Stimulated activated naive CD4-positive, alpha-beta T cell (primary cell): ENCODE measurements at regions not wholly inside any gene's neighbourhood (a gene's known extent, or its start where the extent isn't known, plus 50 kb on each side); places are given as distances from the start of the nearest gene placed in this dataset.
A peak's percentile ranks its signal among the peaks of the same experiment; 100 is the strongest.

Experiments used
- DNase-seq, 6 experiments: peaks; one replicate each; lab custom pipeline; 2025; lab: John Stamatoyannopoulos, UW

DNA sequence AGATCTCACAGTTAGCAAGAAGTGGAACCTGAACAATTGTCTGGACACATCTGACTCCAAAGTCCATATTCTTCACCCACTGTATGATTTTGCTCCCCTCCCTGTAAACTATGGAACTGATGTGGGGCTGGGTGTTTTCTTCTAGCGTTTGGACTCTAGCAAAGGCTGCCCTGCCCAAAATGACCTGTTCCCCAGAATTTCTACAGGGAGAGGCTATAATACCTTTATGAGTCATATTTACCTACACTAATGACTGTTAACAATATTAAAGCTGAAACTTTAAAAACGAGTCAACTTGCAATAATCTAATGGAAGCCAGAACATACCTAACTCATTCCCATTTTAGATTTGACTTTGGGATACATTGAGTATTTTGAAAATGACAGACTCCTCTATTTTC, 531.2 kb upstream of the CFAP20DC start:
- no peak for DNase-seq

DNA sequence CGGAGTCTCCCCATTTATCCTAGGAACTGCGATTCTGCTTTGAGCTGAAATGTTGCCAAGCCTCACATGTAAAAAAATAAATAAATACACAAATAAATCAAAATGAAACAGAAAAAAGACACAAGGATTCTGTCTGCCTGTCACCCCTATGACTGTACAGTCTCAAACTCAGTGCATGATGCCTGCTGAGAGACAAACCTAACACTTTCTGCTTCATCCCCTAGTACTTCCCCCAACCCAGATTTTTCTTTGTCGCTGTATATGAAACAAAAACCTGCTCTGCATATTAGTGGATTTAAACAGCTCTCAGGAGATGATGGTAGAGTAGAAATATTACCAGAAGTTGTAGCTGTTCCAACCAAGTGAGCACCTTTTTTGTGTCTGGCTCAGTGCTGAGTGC, 530.7 kb upstream of the CFAP20DC start:
- no peak for DNase-seq

DNA sequence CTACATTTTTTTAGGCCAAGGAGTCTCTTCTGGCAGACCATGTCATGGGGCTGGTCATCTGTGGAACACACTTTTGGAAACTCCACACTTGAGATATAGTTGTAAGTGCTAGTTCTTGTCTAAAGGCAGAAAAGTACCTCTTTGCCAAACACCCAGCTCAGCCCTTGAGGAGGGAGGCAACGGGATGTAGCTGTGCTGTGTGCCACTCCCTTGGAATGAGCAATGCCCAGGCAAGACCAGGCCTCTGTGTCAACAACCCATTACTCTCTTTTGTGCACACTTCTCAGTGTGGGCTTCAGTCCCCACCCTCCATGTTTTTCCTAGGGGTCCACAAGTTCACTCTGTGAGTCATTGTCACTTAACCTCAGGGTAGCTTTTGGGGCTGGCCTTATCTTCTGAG, 528.3 kb upstream of the CFAP20DC start:
- no peak for DNase-seq

DNA sequence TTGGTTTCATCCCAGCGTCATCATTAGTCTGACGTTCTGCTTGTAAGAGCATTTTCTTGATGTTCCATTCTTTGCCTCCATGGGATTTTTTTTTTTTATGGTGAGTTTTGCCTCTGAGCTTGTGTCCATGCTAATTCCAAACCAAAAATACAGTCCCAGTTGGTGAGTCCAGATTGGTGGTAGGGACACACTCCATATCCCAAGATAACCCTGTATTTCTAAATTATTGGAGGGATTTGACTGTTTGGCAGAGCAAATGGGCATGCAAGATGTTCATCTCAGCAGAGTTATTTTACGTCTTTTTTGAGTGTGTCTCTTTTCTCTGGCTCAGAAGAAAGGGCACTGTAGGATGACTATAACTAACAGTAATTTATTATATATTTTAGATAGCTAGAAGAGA, 526.8 kb upstream of the CFAP20DC start:
- no peak for DNase-seq

DNA sequence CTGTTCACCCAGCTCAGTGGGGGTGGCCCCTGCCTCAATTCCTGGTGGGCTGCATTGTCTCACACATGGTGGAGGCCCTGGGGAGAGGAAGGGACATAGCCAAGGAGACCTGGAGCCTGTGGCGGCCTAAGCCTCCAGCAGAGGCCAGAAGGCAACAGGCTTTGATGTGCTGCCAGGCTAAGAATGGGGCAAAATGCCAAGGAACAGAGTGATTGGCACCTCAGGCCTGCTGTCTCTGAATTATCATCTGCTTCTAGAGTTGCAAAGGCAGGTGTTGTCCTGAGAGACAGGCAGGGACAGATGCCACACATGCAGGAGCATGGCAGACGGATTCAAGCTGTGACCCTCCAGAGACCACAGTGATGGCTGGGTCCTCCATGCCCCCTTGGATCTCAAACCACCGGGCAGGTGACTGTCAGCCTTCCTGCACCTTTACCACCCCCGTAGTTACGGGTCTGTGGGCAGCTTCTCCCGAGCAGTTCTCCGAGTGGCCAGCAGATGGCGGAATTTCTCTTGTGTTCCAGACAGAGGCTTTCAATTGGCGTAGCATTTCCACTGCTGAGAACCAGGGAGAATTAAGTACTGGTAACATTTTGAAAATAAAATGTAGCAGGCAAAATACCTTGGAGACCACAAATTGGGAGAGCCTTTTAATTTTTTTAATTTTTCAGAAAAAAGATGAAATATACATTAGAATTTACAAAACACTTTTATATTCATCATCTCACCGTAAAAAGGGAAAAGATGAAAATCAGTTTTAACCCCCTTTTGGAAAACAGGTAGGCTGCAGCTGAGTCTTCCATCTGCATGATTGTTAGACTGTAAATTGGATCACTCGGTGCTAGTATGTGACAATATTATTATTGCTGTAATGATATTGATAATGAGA, 525.5 kb upstream of the CFAP20DC start:
- peak; percentile 64 to 91 (median 76) for DNase-seq

DNA sequence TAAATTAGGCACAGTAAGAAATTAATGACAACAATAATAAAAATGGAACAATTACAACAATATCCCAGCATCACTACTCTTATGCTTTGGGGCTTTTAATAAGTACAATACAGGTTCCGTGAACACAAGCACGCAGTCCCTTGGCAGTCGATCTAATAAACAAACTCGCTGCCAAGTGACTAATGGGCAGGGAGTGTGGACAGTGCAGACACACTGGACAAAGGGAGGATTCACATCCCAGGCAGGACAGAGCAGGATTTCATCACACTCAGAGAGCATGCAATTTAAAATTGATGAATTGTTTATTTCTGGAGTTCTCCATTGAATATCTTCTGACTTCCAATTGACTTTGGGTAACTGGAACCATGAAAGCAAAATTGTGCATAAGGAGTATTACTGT, 524.1 kb upstream of the CFAP20DC start:
- DNase-seq: no peak

DNA sequence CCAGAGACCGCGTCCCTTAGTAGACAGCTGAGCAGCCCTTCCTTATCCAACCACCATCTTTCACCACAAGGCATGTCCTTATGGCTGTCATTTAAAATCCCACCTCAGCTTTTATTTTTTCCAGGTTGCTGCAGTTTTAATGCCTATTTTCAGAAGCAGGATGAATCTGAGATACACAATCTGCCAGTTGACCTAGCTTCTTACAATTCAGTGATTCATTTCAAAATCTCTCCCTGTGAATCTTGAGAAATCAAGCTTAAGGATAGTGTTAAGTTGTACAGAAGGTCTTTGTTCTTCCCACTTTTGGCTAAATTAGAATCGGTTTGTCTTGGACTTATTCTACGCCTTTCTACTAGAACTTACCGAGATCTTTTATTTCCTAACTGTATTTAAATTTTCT, 522.3 kb upstream of the CFAP20DC start:
- no peak for DNase-seq

DNA sequence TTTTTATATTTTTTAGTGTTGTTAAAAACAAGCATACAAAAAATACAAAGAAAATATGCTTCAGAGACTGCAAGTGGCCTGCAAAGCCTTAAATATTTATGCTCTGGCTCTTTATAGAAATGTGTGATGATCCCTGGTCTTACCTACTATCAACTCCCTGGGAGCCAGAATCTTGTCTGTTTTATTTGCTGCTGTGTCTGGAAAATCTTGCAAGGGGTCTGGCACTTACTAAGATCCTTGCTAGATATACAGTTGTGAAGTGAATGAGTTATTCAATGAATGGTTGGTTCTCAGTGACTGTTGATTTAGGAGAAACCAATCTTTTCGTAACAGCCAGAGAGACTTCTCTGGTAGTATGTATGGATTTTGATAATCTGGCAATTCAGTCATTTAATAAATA, 521.0 kb upstream of the CFAP20DC start:
- DNase-seq: no peak

DNA sequence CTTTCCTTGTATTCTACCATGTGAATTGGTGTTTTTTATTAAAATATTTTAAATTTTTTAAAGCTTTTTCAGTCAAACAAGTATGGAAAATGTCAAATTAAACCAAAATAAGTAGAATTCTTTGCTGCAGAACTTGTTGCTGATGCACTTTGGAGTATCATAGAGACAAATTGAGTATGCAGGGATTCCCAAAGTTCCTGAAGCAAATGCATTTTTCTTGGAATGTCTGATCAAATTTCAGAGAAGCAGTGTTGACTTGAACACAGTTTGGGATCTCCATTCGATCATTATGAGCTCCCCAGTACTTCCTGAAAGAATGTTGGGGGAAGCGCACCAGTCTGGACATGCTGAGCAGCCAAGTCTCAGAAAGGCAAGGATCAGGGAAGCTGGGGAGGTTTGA, 517.8 kb upstream of the CFAP20DC start:
- DNase-seq: no peak

DNA sequence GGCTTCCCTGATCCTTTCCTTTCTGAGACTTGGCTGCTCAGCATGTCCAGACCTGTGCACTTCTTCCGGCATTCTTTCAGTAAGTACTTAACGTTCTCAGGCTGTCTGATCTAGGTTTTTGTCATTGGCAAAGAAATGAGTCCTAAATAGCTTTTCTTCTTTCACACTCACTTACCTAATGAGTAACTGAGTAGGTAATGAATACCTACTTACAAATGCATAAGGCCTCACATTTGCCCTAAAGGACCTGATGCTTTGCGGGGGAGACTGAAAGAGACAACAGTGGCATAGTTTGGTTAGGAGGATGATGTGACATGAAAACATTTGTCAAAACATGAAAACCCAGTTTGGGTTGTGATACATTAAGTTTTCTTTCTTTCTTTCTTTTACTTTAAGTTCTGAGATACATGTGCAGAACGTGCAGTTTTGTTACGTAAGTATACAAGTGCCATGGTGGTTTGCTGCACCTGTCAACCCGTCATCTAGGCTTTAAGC, 516.7 kb upstream of the CFAP20DC start:
- DNase-seq: no peak

DNA sequence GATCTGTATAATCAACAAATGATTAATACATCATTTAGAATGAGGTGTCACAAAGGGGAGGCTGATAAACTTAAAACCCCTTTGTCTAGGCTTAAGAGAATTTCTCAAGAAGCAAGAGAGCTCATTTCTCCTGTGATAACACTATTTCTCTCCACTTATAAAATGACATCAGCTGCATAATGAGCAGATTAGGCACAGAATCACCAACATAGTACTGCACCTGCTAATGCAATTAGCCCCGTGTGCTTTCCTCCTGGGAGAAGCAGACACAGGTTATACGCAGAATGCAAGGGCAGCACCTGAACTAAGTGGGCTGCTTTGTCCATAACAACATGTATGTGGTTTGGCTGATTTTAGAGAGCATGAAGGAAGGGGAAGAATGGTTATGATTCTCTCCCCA, 515.3 kb upstream of the CFAP20DC start:
- DNase-seq: no peak

DNA sequence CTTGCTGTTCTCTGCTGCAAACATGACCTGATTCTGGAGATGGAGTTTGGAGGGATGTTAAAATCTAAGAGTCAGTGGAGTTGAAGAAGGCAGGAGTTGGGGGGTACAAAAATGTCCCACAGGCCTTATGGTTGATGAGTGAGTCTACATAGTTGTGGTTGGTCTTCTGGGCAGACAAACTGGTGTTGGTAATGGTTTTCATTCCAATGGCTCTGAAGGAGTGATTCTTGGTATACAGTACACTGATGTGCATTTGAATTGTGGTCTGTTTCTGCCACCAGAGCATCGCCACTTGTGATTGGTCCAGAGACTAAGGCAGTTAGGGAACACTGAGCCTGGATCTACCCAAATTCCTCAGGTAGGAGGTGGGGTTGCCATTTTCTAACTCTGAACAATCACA, 514.1 kb upstream of the CFAP20DC start:
- no peak for DNase-seq

DNA sequence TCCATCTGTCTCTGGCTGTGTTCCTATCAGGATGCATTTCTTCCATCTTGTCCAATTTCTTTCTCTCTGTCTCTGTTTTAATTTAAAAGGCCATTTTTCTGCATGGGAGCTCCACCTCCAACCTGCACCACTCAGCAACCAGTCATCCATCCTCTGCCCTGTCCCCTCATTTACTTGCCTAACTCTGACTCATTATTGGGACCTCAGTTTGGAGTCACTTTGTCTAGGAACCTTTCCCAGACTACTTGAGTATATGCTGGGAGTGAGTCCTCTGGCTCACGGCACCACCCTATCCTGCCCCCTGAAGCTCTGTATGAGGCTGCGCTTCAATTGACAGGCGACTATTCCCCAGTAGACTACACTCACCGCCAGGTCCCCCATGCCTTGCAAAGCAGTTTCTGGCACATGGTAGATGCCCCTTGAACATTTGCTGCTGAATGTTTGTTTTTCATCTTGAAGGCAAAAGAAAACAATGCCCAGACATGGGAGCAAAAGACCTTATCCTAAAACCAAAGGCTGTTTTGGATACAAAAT, 513.3 kb upstream of the CFAP20DC start:
- DNase-seq: no peak

DNA sequence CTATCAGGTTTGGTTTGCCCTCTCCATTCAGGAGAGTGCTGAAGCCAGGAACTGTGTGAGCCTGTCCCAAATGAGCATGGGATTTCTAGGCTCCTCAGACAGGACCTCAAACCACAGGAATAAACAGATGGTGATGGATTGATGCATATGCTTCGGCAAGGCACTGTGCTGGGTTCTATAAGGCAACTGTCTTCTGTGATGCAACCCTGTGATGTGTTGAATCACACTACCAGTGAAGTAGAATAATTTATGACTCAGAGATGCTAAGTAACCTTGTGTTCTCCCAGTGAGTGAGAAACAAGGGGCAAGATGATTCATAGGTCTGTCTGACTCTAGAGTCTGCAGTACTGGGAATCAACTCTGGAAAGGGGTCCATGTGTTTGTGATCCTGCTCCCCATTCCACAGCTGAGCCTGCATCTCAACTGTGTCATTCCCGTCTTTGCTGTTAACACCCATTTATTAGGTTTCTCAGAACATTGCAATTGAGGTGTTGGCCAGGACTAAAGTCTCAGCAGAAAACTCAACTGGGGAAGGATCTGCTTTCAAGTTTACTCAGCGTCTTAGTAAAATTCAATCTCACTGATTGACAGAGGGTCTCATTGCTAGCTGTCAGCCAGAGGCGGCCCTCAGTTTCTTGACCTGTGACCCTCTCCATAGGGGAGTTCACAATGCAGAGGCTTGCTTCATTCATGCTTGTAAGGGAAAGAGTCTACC, 510.1 kb upstream of the CFAP20DC start:
- no peak for DNase-seq

DNA sequence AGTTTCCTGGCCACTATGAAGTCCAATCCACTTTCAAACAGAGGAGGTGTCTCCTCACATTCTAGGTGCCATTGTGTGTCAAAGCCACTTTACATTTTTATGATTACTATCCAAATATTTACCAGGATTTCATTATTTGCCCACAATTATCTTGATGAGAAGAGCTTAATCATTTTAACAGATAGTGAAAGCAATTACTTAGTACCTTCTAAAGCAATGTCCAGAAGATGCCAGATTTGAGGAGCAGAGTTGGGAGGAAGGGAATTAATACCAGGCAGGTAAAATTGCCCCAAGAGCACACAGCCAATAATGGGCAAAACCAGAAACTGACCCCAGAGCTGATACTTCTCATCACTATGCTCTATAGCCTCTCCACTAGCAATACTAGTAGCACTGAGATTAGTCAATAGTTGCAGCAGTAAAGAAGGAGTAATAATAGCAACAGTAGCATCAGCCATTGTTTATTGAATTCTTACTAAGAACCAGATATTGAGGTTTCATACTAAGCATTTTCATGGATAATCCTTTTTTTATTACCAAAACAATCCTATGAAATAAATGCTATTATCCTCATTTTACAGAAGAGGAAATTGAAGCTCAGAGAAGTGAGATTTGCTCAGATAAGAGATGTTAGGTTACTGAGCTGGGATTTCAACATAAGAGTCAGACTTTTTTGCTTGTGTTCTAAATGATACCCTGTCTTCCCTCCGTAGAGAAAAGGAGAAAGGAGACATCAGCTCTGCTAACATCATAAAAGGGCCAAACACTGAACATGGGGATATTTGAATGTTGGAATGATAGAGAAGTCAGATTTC, 509.3 kb upstream of the CFAP20DC start:
- DNase-seq: no peak

DNA sequence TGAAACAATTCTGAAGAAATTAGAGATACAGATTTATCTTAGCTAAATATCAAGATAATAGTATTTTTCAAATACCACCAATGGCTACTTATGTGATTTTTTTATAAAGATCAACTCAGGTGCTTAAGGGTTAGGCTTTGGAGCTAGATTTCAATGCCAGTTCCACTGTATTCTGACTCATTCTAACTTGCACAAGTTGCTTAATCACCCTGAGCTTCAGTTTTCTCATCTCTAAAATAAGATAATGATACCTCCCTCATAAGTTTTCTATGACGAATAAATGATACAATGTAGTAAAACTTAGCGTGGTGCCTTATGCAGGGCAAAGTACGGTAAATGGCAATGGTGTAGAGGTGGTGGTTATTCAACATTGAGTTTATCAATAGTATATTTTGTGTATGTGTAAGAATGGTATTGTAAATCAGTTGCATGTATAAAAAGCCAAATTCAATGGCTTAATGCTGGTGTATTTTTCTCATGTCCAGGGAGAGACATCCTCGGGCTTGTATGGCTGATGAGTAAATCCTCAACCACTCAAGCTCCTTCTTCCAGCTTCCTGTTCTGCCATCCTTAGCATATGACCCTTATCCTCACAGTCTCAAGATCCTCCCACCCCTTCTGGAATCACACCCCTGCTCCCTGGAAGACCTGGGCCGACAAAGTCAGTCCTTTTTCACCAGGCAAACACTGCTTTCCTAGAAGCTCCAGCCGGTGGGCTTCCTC, 505.9 kb upstream of the CFAP20DC start:
- DNase-seq: no peak

DNA sequence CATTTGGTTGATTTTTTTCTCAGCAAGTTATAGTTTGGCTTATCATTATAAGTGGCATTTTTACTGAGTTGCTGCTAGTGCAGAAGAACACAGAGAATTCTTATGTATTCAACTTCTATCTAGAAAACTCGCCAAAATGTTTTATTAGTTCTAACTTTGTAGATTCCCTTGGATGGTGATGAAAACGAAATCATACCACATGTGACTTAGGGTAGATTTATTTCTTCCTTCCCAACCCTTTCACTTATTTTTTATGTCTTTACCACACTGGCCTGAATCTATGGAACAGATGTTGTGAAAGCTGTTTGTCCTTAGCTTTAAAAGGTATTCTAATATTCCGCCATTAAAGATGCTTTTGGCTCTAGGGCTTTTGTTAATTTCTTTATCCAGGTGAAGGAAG, 503.3 kb upstream of the CFAP20DC start:
- DNase-seq: no peak

DNA sequence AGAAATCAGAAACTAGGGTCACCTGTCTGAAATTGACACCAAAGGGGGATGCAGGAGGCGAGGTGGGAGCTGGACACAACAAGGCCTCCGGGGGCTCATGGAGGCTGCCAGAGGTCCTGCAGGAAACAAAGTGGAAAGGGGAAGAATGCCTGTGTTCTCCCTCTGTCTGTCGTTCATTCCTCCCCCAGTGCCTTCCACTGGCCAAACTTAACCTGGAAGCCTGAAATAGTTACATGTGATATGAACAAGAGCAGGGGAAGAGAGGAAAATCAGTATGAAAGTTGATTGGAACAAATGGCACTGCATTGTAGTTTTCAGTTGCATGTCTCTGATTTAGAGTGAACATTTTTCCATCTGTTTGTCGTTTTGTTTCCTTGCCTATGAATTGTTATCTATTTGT, 502.0 kb upstream of the CFAP20DC start:
- no peak for DNase-seq

DNA sequence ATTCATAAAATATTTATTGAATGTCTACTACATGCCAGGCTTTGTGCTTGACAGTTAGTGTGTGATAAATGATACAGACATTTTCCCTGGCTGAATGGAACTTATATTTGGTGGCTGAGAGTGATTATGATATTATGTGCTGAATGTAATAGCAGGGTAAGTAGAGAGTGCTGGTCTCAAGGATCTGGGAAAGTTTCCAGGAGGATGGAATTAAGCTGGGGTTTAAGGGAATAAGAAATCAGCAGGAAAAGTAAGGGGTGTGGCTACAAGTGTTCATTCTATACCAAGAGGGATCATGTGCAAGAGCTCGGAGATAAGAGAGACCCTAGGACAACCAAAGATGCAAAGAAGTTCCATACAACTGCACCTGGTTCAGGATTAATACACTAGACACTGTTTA, 500.1 kb upstream of the CFAP20DC start:
- no peak for DNase-seq

DNA sequence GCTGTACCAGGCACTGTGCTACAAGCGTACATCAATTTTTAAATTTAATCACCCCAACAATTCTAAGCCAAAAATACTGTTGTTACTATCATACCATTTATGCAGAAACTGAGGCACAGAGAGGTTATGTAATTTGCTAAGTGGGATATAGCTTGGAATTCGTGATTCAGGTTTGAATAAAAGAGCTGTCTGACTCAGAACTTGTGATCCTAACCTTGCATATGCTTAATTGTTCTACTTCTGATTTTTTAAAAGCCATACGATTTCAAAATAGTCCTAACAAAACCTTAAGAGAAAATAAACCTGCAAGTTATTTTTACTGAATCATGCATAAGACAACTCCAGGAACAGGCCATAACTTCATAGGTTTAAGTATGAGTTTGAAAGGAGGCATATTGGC, 498.0 kb upstream of the CFAP20DC start:
- DNase-seq: no peak

DNA sequence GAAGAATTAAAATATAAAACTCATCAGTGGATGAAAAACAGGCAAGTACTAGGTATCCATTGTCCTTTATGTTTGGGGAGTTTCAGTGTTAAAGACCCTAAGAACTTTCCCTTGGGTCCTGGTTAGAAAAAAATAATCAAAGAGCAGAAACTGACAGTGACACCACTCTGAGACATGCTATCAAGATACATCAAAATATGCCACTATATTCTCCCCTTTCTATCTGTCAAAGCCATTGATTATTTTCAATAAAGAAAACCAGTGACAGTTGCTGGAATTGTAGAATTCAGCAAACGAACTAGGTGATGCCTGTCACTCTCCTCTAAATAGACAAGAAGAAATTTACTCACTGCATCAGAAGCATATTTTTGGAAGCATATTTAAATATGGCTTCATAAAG, 496.7 kb upstream of the CFAP20DC start:
- DNase-seq: no peak

DNA sequence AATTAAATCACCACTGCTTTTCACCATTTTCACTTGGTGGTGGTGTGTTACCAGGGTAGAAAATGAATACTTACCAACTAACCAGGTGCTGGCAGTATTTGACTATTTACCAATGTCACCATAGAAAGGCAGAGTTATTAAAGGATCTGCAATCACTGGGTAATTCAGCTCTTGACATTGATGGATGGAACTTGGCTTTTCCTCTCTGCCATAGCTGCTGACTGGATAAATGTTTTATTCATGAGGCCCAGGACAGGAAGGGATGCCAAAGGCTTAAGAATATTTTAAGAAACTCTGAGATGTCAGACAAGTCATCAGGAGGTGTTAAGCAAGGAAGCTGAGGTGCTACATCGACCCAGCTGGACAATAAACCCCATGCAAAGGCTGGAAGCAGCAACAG, 495.5 kb upstream of the CFAP20DC start:
- no peak for DNase-seq
